GM12891 (cell line): ENCODE measurements at regions not wholly inside any gene's neighbourhood (a gene's known extent, or its start where the extent isn't known, plus 50 kb on each side); places are given as distances from the start of the nearest gene placed in this dataset.

ENCODE experiments used
- DNase-seq: peaks from one replicate; pipeline ENCODE4 v3.0.0; 2011; ENCODE audit warnings: low spot score; ENCODE audit not compliant: insufficient read length
- FAIRE-seq: peaks from 2 replicates; lab custom pipeline; 2011; peaks lifted over from hg19 to GRCh38; lab: Jason Lieb, UNC
- PAX5 ChIP-seq: IDR thresholded peaks from 2 replicates; pipeline ENCODE4 v1.6.1; 2011; ENCODE audit warnings: low read length, moderate library complexity, mild to moderate bottlenecking; ENCODE audit not compliant: insufficient read depth, severe bottlenecking
- POLR2A ChIP-seq: IDR thresholded peaks from 2 replicates; pipeline ENCODE4 v1.6.1; 2011; ENCODE audit warnings: low read depth, low read length, control low read depth
- POLR2AphosphoS5 ChIP-seq: IDR thresholded peaks from 2 replicates; pipeline ENCODE4 v1.6.1; 2011; ENCODE audit warnings: low read depth, low read length, control low read depth
- POU2F2 ChIP-seq: IDR thresholded peaks from 2 replicates; pipeline ENCODE4 v1.6.1; 2011; ENCODE audit warnings: low read depth, mild to moderate bottlenecking, control low read depth, low read length, moderate library complexity
- SPI1 ChIP-seq: IDR thresholded peaks from 2 replicates; pipeline ENCODE4 v1.6.1; 2011; ENCODE audit warnings: low read depth, low read length, control low read depth
- TAF1 ChIP-seq: IDR thresholded peaks from 2 replicates; pipeline ENCODE4 v1.6.1; 2011; ENCODE audit warnings: low read depth, low read length, control low read depth

DNA sequence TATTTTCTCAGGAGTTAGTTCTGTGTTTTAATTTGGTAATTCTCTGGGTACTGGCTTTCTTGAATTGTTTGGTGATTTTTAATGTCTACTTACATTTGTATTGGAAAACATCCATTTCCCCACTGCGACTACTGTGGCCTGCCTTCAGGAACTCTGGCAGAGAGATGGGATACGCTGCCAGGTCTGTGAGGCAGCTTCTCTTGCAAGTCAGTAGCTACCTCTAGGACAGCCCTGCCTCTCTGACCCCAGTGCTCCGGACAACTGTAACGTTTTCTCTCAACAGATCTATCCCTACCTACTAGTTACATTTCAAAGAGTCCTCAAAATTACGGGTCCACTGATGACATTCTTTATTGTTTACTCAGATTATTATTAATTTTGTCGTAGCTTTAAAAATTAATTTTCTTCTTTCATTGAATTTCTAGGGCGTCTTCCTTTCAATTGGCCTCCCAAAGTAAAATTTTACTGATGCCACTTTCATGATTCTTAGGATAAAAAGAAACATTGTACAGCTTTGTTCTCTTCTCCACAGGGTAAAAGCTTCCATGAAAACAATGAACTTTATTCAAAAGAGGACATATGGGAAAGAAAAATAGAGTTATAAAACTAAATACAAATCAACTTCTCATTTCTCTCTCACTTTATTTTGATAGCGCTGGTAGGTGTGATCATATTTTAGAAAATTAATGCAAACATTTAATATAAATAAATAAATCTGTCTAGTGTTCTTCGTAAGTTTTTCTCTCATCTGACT is 123.2 kb upstream of the GOLGA8J start:
- no peak for FAIRE-seq
- TF ChIP-seq SPI1: no peak
- TF ChIP-seq POU2F2: no peak
- TF ChIP-seq POLR2A: no peak
- no peak for TF ChIP-seq PAX5
- no peak for TF ChIP-seq TAF1
- no peak for TF ChIP-seq POLR2AphosphoS5
- DNase-seq: no peak

DNA sequence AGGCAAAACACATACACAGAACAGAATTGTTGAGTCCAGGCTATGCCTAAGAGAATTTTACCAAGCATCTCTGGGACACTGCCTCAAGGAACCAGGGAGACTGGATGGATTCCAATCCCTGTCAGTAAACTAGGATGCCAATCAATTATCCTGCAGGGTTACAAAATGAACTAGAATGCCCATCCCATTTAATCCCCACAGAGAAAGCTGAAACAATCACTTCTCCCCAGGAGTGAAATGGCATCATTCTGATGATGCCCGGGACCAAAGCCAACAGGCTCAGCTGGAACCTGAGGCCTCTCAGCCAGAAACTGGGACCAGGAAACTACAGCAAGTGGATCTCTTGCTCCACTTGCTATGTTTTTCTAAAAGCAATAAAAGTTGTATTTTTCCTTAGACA is 130.0 kb upstream of the TJP1 start:
- DNase-seq (no peak), FAIRE-seq (no peak)
- no peak for TF ChIP-seq POLR2AphosphoS5
- no peak for TF ChIP-seq POLR2A
- no peak for TF ChIP-seq POU2F2
- TF ChIP-seq TAF1: no peak
- TF ChIP-seq PAX5: no peak

DNA sequence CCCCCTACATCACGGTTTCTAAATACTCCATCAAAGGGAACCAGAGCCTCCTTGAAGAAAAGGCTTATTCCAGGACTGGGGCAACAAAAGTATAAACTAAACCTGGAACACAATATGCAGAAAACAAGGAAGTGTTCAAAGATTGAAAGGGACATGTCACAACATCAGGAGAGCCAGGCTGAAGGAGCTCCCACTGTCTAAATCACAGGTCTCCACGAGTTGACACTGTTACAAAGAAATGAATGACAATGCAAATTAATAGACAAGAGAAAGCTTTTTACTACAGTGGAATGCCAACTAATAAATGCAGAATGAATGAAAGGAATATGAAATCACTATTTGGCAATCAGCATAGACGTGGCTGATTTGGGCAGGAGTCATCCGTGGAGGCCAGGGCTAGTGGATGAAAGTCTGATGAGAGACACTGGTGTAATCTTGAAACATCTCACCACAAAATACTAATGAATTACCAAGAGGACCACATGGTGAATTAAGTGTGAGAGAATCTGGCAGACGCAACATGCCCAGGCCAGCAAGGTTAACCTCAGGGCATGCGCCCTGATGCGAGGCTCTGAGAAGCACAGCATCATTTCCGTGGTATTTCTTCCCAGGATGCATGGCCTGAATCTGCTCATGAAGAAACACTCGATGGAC is 123.8 kb upstream of the TJP1 start:
- FAIRE-seq: no peak
- DNase-seq: no peak
- TF ChIP-seq POU2F2 (no peak), TAF1 (no peak), POLR2AphosphoS5 (no peak), SPI1 (no peak), PAX5 (no peak)

DNA sequence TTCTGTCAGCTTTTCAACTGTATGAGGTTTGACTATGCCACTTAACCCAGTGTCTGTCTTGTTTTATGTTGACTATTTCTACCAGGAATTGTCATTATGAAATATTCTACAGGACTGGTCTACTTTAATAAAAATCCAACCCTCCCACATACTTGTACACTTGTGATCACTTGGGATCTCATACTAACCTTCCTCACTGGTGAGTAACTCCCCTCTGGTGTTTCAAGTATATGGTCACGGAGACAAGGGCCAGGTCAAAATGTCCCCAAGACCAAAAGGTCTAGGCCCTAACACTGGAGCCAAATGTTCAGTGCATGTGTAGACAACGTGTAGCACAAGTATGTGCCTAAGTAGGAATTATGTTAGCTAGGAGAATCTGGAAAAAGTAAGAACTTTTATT is 122.7 kb upstream of the TJP1 start:
- FAIRE-seq (no peak), DNase-seq (no peak)
- TF ChIP-seq POLR2AphosphoS5: no peak
- TF ChIP-seq POU2F2: no peak
- TF ChIP-seq TAF1: no peak
- no peak for TF ChIP-seq SPI1
- no peak for TF ChIP-seq POLR2A
- TF ChIP-seq PAX5: no peak

DNA sequence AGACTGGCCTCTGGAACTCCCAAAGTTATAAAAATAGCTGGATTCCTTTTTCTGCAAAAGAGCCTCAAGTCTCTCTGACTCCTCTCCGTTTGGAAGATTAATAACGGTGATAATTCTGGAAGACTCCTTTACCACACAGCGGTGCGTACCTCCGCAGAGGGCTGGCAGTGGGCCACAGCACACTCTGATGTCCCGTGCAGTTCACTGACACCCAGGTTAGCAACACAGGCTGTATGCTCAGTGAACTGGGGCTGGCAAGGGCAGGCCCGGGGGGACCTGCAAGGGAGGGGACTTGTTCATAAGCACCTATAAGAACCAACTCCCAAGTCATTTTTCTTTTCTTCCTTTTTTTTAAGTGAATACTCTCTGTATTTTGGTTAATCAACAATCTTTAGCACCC is 120.3 kb upstream of the TJP1 start:
- FAIRE-seq: no peak
- no peak for TF ChIP-seq POU2F2
- TF ChIP-seq PAX5: no peak
- no peak for DNase-seq

DNA sequence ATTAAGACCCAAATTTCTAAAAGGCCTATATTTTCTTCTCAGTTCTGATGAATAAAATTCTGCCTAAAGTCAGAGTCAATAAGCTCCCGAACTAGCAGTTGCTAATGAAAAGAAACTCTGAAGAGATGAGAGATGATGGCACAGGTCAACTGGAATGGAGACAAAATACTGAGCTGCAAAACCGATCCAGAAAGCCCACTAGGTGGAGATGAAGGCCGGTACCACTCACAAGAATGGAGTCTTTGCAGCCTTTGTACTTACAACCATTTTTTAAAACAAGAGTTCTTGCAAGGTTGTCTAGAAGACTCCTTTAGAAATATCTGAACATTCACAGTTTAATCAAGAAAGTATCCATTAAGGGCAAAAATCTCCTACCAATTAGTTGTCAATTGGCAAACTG is 119.9 kb upstream of the TJP1 start:
- TF ChIP-seq POLR2A (no peak), SPI1 (no peak), POU2F2 (no peak), POLR2AphosphoS5 (no peak), TAF1 (no peak), PAX5 (no peak)
- DNase-seq (no peak), FAIRE-seq (no peak)

DNA sequence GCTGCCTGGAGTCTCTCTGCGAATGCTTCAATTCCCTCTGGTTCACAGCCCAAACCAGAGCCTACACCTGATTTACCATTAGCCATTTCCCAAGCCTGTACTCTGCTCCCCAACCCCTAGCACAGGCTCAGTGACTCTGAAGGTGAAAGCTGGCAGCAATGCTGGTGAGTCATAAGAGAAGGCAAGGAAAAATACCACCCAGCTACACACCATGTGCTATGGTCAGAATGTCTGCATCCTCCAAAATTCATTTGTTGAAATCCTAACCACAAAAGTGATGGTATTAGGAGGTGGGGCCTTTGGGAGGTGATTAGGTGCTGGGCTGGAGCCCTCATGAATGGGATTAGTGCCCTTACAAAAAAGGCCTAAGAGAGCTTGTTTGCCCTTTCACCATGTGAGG is 117.1 kb upstream of the TJP1 start:
- TF ChIP-seq TAF1 (no peak), PAX5 (no peak), POU2F2 (no peak), POLR2AphosphoS5 (no peak), POLR2A (no peak)
- DNase-seq: no peak
- no peak for FAIRE-seq

DNA sequence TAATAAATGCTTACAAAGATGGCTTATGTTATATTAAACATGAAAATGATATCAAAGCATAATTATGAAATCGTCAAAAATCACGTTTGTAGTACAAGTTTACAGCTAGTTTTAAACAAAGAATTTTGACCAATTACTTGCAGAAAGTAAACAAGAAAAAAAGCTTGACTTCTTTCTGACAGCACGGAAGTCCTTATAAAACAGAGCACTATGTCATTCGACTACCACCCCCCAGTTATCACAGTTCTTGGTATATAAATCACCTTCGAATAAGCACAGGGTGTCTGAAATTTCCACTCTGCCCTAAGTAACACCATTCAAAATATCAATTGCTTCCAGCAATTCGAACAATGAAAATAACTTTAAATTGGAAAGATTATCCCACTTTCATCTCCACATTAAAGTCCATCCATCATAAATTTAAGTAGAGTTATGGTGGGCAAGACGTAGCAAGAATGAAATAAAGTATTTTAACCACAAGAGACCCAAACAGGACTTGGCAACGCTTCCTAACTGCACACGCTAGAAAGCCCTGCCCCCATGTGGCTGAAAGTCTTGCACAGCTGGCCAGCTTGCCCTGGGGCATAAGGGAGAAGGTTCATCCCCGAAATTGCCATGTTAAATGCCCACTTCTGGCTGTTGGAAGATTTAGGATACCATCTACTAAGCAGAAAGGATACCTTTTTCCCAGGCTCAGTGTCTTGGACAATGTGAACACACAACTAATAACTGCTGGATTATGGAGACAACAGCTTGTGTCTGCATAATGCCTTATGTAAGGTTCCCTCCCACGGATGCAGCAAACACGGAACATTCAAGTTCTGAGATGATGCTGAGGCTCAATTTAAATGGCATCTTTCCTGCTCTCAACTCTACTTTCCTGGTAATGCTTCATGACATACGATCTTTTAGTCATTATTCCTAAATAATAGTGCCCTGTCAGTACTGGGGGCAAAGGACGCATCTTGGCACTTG is 116.4 kb upstream of the TJP1 start:
- FAIRE-seq (no peak), DNase-seq (no peak)
- no peak for TF ChIP-seq PAX5
- TF ChIP-seq TAF1: no peak
- no peak for TF ChIP-seq SPI1
- no peak for TF ChIP-seq POU2F2

DNA sequence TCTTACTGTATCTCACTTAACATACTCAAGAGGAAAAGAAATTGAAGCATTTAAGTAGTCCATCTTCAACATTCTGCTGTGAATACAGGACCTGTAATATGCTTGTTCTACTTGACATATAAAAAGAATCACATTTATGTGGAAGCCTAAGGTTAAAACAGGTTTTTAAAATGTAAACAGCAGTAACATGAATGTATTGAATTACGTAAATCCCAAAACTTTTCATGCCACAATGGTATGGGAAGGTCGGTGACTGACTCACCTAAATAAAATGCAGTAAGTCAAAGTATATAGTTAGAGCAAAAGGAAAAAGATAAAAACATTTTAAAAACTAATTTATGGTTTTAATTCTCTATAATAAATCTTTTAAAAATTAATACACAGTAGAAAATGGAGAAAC is 115.7 kb upstream of the TJP1 start:
- DNase-seq (no peak), FAIRE-seq (no peak)
- no peak for TF ChIP-seq TAF1
- TF ChIP-seq SPI1: no peak
- TF ChIP-seq POLR2AphosphoS5: no peak
- no peak for TF ChIP-seq PAX5
- no peak for TF ChIP-seq POLR2A
- TF ChIP-seq POU2F2: no peak
